GM12864 (cell line): ENCODE measurements at regions not wholly inside any gene's neighbourhood (a gene's known extent, or its start where the extent isn't known, plus 50 kb on each side); places are given as distances from the start of the nearest gene placed in this dataset.

Experiments
- DNase-seq: peaks from one replicate; pipeline ENCODE4 v3.0.0-alpha.2; 2011; ENCODE audit warnings: low read depth
- H3K4me3 ChIP-seq: 2 replicates; pipeline ENCODE4 v1.5.1; 2011; ENCODE audit warnings: mild to moderate bottlenecking, low read depth, low read length, control low read depth
- CTCF ChIP-seq: IDR thresholded peaks from 2 replicates; pipeline ENCODE4 v1.5.1; 2011; ENCODE audit warnings: low read depth, mild to moderate bottlenecking, moderate library complexity, low read length, control low read depth, inconsistent platforms; ENCODE audit errors: missing control alignments

GRCh38 chr11:113587308-113587739, 112.1 kb upstream of the DRD2 start:
- peak; percentile 13 for TF ChIP-seq CTCF
- H3K4me3 ChIP-seq, result no peak overlapping the region
- DNase-seq, result no peak

DNA sequence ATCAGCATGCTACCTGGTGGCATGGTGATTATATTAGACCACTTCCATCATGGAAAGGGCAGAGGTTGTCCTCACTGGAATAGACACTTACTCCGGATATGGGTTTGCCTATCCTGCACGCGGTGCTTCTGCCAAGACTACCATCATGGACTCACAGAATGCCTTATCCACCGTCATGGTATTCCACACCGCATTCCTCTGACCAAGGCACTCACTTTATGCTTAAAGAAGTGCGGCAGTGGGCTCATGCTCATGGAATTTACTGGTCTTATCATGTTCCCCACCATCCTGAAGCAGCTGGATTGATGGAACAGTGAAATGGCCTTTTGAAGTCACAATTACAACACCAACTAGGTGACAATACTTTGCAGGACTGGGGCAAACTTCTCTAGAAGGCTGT, 109.2 kb upstream of the DRD2 start:
- no peak overlapping the region for H3K4me3 ChIP-seq
- TF ChIP-seq CTCF, result no peak
- no peak for DNase-seq

DNA sequence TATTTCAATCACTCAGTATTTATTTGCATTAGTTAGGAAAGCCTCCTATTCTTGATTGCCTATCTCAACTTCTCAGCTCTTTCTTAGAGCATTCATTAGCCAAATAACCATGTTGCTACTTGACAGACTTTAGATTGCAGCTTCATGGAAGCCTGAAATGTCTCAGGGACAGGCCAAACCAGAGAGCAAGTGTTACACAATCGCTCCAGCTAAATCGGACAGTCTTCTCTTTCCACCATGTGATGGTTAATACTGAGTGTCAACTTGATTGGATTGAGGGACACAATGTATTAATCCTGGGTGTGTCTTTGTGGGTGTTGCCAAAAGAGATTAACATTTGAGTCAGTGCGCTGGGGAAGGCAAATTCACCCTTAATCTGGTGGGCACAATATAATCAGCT, 106.5 kb upstream of the DRD2 start:
- DNase-seq, result no peak
- no peak overlapping the region for H3K4me3 ChIP-seq
- no peak for TF ChIP-seq CTCF

DNA sequence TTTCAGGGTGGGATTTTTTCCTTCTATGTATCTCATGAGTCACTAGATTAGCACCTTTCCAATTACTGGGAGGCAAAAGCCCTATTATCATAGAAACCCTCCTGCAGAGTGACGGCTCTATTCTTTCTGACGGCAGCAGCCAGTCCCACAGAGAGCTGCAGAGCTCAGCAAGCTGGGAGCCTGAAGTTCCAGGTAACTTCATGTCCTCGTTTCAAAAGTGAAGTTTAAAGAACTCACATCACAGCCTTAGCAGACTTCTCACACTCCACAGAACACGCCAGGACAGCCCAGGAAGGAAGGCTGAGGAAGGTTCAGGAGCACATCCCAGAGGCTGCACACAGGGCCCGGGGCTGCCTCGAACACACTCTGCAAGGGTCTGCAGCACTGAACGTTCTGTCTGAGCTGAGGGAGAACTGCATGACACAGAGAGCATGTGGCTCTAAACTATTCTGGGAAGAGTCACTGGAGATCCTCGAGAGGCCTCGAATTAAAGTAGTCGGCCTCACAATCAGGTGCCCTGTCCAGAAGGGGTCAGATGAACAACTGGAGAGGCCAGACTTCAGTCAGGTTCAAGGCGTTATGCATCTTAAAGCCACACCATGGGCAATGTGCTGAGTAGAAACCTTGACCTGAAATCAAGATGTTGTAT, 104.2 kb upstream of the DRD2 start:
- no peak for TF ChIP-seq CTCF
- H3K4me3 ChIP-seq, result no peak overlapping the region
- DNase-seq, result no peak

GRCh38 chr11:113578715-113579250, 103.6 kb upstream of the DRD2 start:
- no peak for TF ChIP-seq CTCF
- DNase-seq, result no peak
- no peak overlapping the region for H3K4me3 ChIP-seq

DNA sequence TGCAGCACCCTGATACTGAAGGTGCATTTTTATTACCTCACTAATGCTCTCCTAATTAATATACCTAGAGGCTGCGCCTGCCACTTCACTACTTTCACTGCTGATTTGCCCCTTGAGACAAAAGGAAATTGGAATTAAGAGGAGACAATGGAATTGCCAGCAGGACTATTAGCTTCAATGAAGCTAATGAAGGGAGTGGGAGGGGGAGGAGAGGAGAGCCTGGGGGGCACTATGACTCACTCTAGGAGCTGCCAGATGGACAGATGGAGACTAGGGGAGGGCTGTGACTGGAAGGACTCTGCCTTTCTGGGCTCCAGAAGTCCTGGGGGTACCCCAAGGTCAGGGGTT, 102.8 kb upstream of the DRD2 start:
- DNase-seq, result no peak
- no peak for TF ChIP-seq CTCF
- no peak overlapping the region for H3K4me3 ChIP-seq

DNA sequence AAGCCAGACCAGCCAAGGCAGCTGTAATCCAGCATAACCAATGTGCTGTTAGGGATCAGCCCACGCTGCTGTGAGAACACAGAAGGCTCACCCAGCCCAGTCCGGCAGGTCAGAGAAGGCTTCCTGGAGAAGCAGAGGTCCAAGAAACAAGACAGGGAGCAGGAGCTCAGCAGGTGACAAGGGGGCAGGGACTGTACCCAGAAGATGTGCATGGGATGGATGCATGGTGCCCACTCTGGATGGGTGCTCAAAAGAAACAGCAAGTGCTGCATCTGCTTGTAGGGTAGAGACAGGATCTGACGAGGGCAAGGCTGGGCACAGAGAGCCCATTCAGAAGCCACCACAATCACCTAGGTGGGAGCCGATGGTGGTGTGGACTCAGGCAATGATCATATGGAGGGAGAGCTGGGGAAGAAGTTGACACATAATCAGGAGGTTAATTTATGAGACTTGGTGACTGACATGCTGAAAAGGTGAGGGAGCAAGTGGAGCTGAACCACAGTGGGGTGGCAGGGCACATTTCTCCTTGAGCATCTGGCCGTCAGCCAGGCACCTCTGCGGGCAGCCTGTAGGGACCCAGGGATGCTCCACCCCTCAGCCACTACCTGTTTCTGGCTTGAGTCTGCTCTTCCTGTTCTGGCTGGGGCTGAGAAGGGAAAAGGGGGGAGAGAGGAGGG, 102.3 kb upstream of the DRD2 start:
- no peak overlapping the region for H3K4me3 ChIP-seq
- no peak for TF ChIP-seq CTCF
- DNase-seq, result no peak
